22Rv1 (cell line): ENCODE measurements at regions not wholly inside any gene's neighbourhood (a gene's known extent, or its start where the extent isn't known, plus 50 kb on each side); places are given as distances from the start of the nearest gene placed in this dataset.

Experiments used
- H3K27ac ChIP-seq: fragments of 450-650 bp; 2 replicates; pipeline ENCODE4 v1.5.1; 2017
- CTCF ChIP-seq: fragments of 450-650 bp; IDR thresholded peaks from 2 replicates; pipeline ENCODE4 v1.5.1; 2017; ENCODE audit warnings: mild to moderate bottlenecking
- ZFX ChIP-seq: fragments of 450-650 bp; IDR thresholded peaks from 2 replicates; pipeline ENCODE4 v1.6.1; 2017; ENCODE audit warnings: antibody characterized with exemption, borderline replicate concordance

- no peak overlapping the region for H3K27ac ChIP-seq
- TF ChIP-seq ZFX (no peak), CTCF (no peak)
Observed at GRCh38 chr6:43978473-43979346, 148.5 kb downstream of the MRPL14 start.

GRCh38 chr6:43977404-43978111 lies 149.7 kb downstream of the MRPL14 start:
- TF ChIP-seq ZFX, result no peak
- no peak for TF ChIP-seq CTCF
- H3K27ac ChIP-seq, result no peak overlapping the region

GRCh38 chr6:43976706-43977403 lies 150.4 kb downstream of the MRPL14 start:
- no peak overlapping the region for H3K27ac ChIP-seq
- TF ChIP-seq ZFX (no peak), CTCF (no peak)

GRCh38 chr6:43974643-43975230 lies 152.5 kb downstream of the MRPL14 start:
- TF ChIP-seq ZFX (no peak), CTCF (no peak)
- no peak overlapping the region for H3K27ac ChIP-seq

- no peak for TF ChIP-seq CTCF
- no peak for TF ChIP-seq ZFX
- H3K27ac ChIP-seq, result peak overlapping the region; percentile 68
Observed at GRCh38 chr6:43973357-43973756, 153.9 kb downstream of the MRPL14 start.

GRCh38 chr6:43972913-43973300 lies 154.3 kb downstream of the MRPL14 start:
- TF ChIP-seq ZFX (no peak), CTCF (no peak)
- peak overlapping the region; percentile 68 for H3K27ac ChIP-seq
